HCT116 (cell line): ENCODE measurements at regions not wholly inside any gene's neighbourhood (a gene's known extent, or its start where the extent isn't known, plus 50 kb on each side); places are given as distances from the start of the nearest gene placed in this dataset.

Experiments used
- ATAC-seq: fragments of 200-7000 bp; cut with Tn5 transposase; 2 replicates; pipeline ENCODE4 v1.9.1; 2020; ENCODE audit warnings: mild to moderate bottlenecking, moderate library complexity
- BruUV-seq: library from RNA; stranded (reverse); fragments of 400-500 nt; replicated peaks from 2 replicates; lab custom pipeline; 2021; lab: Mats Ljungman, UMichigan
- CTCF ChIA-PET: fragments of 300-600 bp; sonication (Branson Sonifier 250); formaldehyde crosslinking; loops from one replicate; lab custom pipeline; 2021; ENCODE audit warnings: antibody characterized with exemption; lab: Charles Lee
- POLR2A ChIA-PET: fragments of 300-600, 350-600 bp; sonication (Branson Sonifier 250); formaldehyde crosslinking; loops from one replicate; lab custom pipeline; 2021; ENCODE audit warnings: antibody characterized with exemption; lab: Charles Lee
- RAD21 ChIA-PET, 2 experiments: fragments of 300-600 bp; sonication (Branson Sonifier 250); formaldehyde crosslinking; loops; one replicate each; lab custom pipeline; 2023; ENCODE audit warnings: low total read pairs in 2 of 2; ENCODE audit not compliant: uncharacterized antibody in 2 of 2, unreplicated experiment in 2 of 2, low non-redundant PET in 1 of 2; lab: Charles Lee
- DNase-seq: peaks from one replicate; pipeline ENCODE4 v3.0.0-alpha.2; 2010; ENCODE audit warnings: low read depth, low spot score
- H2AFZ ChIP-seq: fragments of 200-600 bp; shearing (Covaris generic), sonication (generic); 2 replicates; pipeline ENCODE4 v1.6.1; 2017; ENCODE audit warnings: low read depth, mixed run types, mixed read lengths, antibody characterized with exemption, low read length; ENCODE audit not compliant: poor library complexity, severe bottlenecking
- H3K27ac ChIP-seq: 2 replicates; pipeline ENCODE4 v1.5.1; 2012; ENCODE audit warnings: low read depth, low read length
- H3K27me3 ChIP-seq: fragments of 200-600 bp; sonication (generic); 2 replicates; pipeline ENCODE4 v1.6.1; 2016; ENCODE audit warnings: mixed run types, low read length, mixed read lengths; ENCODE audit not compliant: insufficient read depth
- H3K36me3 ChIP-seq, 2 experiments: fragments of 200-500 bp in 1 of 2; fragments of 200-600 bp in 1 of 2; sonication (Bioruptor generic) in 1 of 2; sonication (generic) in 1 of 2; 2 replicates each; pipeline versions ENCODE4 v1.5.1 to v1.6.1; 2014 to 2016; ENCODE audit warnings: low read length in 2 of 2, inconsistent platforms in 1 of 2, mixed read lengths in 1 of 2, mixed run types in 1 of 2; ENCODE audit not compliant: insufficient read depth in 2 of 2, control insufficient read depth in 1 of 2
- H3K4me1 ChIP-seq, 2 experiments: fragments of 200-600 bp in 1 of 2; sonication (generic) in 1 of 2; 2 replicates each; pipeline versions ENCODE4 v1.5.1 to v1.6.1; 2012 to 2017; ENCODE audit warnings: low read length in 2 of 2, inconsistent platforms in 1 of 2, mild to moderate bottlenecking in 1 of 2, mixed read lengths in 1 of 2, mixed run types in 1 of 2, moderate library complexity in 1 of 2; ENCODE audit not compliant: insufficient read depth in 2 of 2, control insufficient read depth in 1 of 2
- H3K4me2 ChIP-seq: fragments of 200-600 bp; sonication (generic); 2 replicates; pipeline ENCODE4 v1.6.1; 2017; ENCODE audit warnings: mixed run types, low read length, mixed read lengths
- H3K4me3 ChIP-seq, 2 experiments: fragments of 200-600 bp in 1 of 2; sonication (generic) in 1 of 2; replicated peaks in 1 of 2; 2 replicates each; pipeline ENCODE4 v1.5.1; 2011 to 2016; ENCODE audit warnings: low read length in 2 of 2, control low read depth in 1 of 2, low read depth in 1 of 2, mild to moderate bottlenecking in 1 of 2, mixed read lengths in 1 of 2, mixed run types in 1 of 2
- H3K79me2 ChIP-seq: fragments of 200-600 bp; sonication (generic); 2 replicates; pipeline ENCODE4 v1.6.1; 2017; ENCODE audit warnings: mild to moderate bottlenecking, mixed run types, low read length, moderate library complexity, mixed read lengths; ENCODE audit not compliant: insufficient read depth
- H3K9ac ChIP-seq: fragments of 200-600 bp; sonication (generic); 2 replicates; pipeline ENCODE4 v1.6.1; 2016; ENCODE audit warnings: low read length, mixed read lengths
- H3K9me2 ChIP-seq: fragments of 200-600 bp; sonication (generic), shearing (Covaris generic); 2 replicates; pipeline ENCODE4 v1.6.1; 2017; ENCODE audit warnings: mixed run types, mild to moderate bottlenecking, moderate library complexity; ENCODE audit not compliant: insufficient read depth
- H3K9me3 ChIP-seq, 2 experiments: fragments of 200-500 bp in 1 of 2; fragments of 200-600 bp in 1 of 2; sonication (Bioruptor generic) in 1 of 2; sonication (generic) in 1 of 2; 2 replicates each; pipeline ENCODE4 v1.6.1; 2014 to 2017; ENCODE audit warnings: low read length in 2 of 2, mixed read lengths in 2 of 2, inconsistent platforms in 1 of 2, low read depth in 1 of 2, mild to moderate bottlenecking in 1 of 2, mixed run types in 1 of 2, moderate library complexity in 1 of 2; ENCODE audit not compliant: control insufficient read depth in 1 of 2, insufficient read depth in 1 of 2
- H4K20me1 ChIP-seq: fragments of 200-600 bp; sonication (generic), shearing (Covaris generic); 2 replicates; pipeline ENCODE4 v1.6.1; 2017; ENCODE audit warnings: mixed run types, mild to moderate bottlenecking, moderate library complexity; ENCODE audit not compliant: insufficient read depth
- CBX3 ChIP-seq: IDR thresholded peaks from 2 replicates; pipeline ENCODE4 v1.6.1; 2012; ENCODE audit warnings: low read depth
- CEBPB ChIP-seq: IDR thresholded peaks from 2 replicates; pipeline ENCODE4 v1.6.1; 2012; ENCODE audit warnings: low read depth
- CTCF ChIP-seq, 3 experiments: fragments of 200-600 bp in 1 of 3; sonication (generic) in 1 of 3; IDR thresholded peaks in 2 of 3; conservative IDR thresholded peaks in 1 of 3; 2 replicates each; pipeline ENCODE4 v1.5.1; 2012 to 2017; ENCODE audit warnings: low read depth in 2 of 3, low read length in 2 of 3, antibody characterized with exemption in 1 of 3, borderline replicate concordance in 1 of 3, control low read depth in 1 of 3, mild to moderate bottlenecking in 1 of 3, mixed read lengths in 1 of 3, mixed run types in 1 of 3, moderate library complexity in 1 of 3; ENCODE audit not compliant: insufficient read depth in 1 of 3
- ELF1 ChIP-seq: IDR thresholded peaks from 2 replicates; pipeline ENCODE4 v1.6.1; 2012; ENCODE audit warnings: low read depth, borderline replicate concordance
- EZH2 ChIP-seq: fragments of 200-600 bp; sonication (generic); IDR thresholded peaks from 2 replicates; pipeline ENCODE4 v1.6.1; 2017; ENCODE audit warnings: antibody characterized with exemption, mixed run types
- EZH2phosphoT487 ChIP-seq: fragments of 200-600 bp; IDR thresholded peaks from 2 replicates; pipeline ENCODE4 v1.6.1; 2018; ENCODE audit warnings: antibody characterized with exemption, borderline replicate concordance
- FOSL1 ChIP-seq: IDR thresholded peaks from 2 replicates; pipeline ENCODE4 v1.6.1; 2012; ENCODE audit warnings: low read depth
- POLR2A ChIP-seq: IDR thresholded peaks from 2 replicates; pipeline ENCODE4 v1.7.0; 2011; ENCODE audit warnings: borderline replicate concordance; ENCODE audit not compliant: insufficient read depth, insufficient read length; ENCODE audit errors: extremely low read depth
- POLR2AphosphoS5 ChIP-seq: IDR thresholded peaks from 2 replicates; pipeline ENCODE4 v1.6.1; 2011; ENCODE audit warnings: mild to moderate bottlenecking, low read depth, low read length, moderate library complexity
- RAD21 ChIP-seq: IDR thresholded peaks from 2 replicates; pipeline ENCODE4 v1.6.1; 2012; ENCODE audit warnings: low read depth, mild to moderate bottlenecking
- SP1 ChIP-seq: IDR thresholded peaks from 2 replicates; pipeline ENCODE4 v1.6.1; 2012; ENCODE audit warnings: low read depth
- SRF ChIP-seq: IDR thresholded peaks from 2 replicates; pipeline ENCODE4 v1.6.1; 2012; ENCODE audit warnings: low read depth
- TCF7L2 ChIP-seq: IDR thresholded peaks from 2 replicates; pipeline ENCODE4 v1.7.0; 2011; ENCODE audit warnings: borderline replicate concordance, inconsistent platforms; ENCODE audit not compliant: insufficient read depth, insufficient read length; ENCODE audit errors: extremely low read depth
- ZBTB33 ChIP-seq: IDR thresholded peaks from 2 replicates; pipeline ENCODE4 v1.6.1; 2011; ENCODE audit warnings: mild to moderate bottlenecking, low read length, moderate library complexity; ENCODE audit not compliant: insufficient replicate concordance; ENCODE audit errors: extremely low read depth
- ZFX ChIP-seq: fragments of 450-650 bp; IDR thresholded peaks from 2 replicates; pipeline ENCODE4 v1.6.1; 2017
- ZNF274 ChIP-seq: fragments of 200-500 bp; sonication (Bioruptor generic); IDR thresholded peaks from 2 replicates; pipeline ENCODE4 v1.6.1; 2014; ENCODE audit warnings: mild to moderate bottlenecking, low read depth, low read length, inconsistent platforms
- intact Hi-C: fragments of 100-400 bp; cut with micrococcal nuclease; formaldehyde crosslinking; loops from 2 replicates; pipeline ENCODE4 v1.10.0; 2022
- TF ChIP-seq, protein P1 (sequence below): IDR thresholded peaks from 2 replicates; pipeline ENCODE4 v1.6.1; 2012

GRCh38 chr18:78244779-78245178, 734.8 kb upstream of the SALL3 start:
- H3K4me1 ChIP-seq = no peaks in the 10 kb centered on the region
- H3K4me3 ChIP-seq = no peak overlapping the region
- no TSS peak for BruUV-seq
- H3K9me3 ChIP-seq = peaks cover 25 to 28% of the 10 kb centered on the region in 2 experiments; a peak in 2 of 4 replicates
- H4K20me1 ChIP-seq = no peaks in the 10 kb centered on the region
- TF ChIP-seq SP1 = no peak
- intact Hi-C loops = no loop called here
- POLR2A ChIA-PET = no interaction called here
- H3K79me2 ChIP-seq = no peaks in the 10 kb centered on the region
- H2AFZ ChIP-seq = no peak overlapping the region
- no peaks in the 10 kb centered on the region for H3K9me2 ChIP-seq
- H3K27ac ChIP-seq = no peak overlapping the region
- no peaks in the 10 kb centered on the region for H3K36me3 ChIP-seq
- H3K9ac ChIP-seq = no peak overlapping the region
- H3K4me2 ChIP-seq = no peak overlapping the region
- DNase-seq = no peak
- no peak for ATAC-seq
- RAD21 ChIA-PET = no interaction called here
- H3K27me3 ChIP-seq = no peaks in the 10 kb centered on the region
- CTCF ChIA-PET = no interaction called here

DNA sequence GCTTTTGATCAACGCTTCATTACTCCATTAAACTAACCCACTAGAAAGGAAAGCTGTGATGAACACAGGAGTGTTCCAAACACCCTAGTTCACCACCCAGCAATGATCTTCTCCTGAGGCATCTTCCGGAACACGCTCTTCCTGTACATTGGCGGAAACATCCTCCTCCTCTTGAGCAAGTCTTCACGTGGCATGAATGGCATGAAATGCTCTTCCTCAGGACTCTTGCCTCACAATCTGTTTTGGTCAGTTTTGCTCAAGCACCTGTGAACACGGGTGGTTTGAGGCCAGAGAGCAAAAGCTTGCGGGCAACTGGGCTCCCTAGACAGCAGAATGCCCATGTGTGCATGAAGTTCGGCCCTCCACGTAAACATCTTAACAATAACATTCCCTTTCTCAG, 734.2 kb upstream of the SALL3 start:
- ATAC-seq = no peak
- Histone ChIP-seq H3K9me2 (no peaks in the 10 kb centered on the region), H3K79me2 (no peaks in the 10 kb centered on the region), H3K9ac (no peak overlapping the region), H3K4me1 (no peaks in the 10 kb centered on the region), H3K36me3 (no peaks in the 10 kb centered on the region), H3K9me3 (peaks cover 25 to 28% of the 10 kb centered on the region in 2 experiments; a peak in 2 of 4 replicates), H2AFZ (no peak overlapping the region), H3K4me3 (no peak overlapping the region), H3K27ac (no peak overlapping the region), H4K20me1 (no peaks in the 10 kb centered on the region), H3K4me2 (no peak overlapping the region), H3K27me3 (no peaks in the 10 kb centered on the region)
- RAD21 ChIA-PET = no interaction called here
- no peak for DNase-seq
- POLR2A ChIA-PET = no interaction called here
- CTCF ChIA-PET = no interaction called here
- intact Hi-C loops = no loop called here
- BruUV-seq = no TSS peak
- TF ChIP-seq RAD21 (no peak), ELF1 (no peak), SP1 (no peak), POLR2AphosphoS5 (no peak), ZBTB33 (no peak), EZH2phosphoT487 (no peak), CEBPB (no peak), TCF7L2 (no peak), FOSL1 (no peak), ZFX (no peak), CTCF (IDR thresholded peaks at IDR 0.05 in 2 of 3, conservative IDR thresholded peaks at IDR 0.05 in 1 of 3; ENCODE audit: borderline replicate concordance in 1 of 3, insufficient read depth in 1 of 3, low read depth in 2 of 3, low read length in 2 of 3) (no peak), SRF (no peak), EZH2 (no peak), POLR2A (no peak), ZNF274 (no peak), CBX3 (no peak)
- TF ChIP-seq, protein P1, sequence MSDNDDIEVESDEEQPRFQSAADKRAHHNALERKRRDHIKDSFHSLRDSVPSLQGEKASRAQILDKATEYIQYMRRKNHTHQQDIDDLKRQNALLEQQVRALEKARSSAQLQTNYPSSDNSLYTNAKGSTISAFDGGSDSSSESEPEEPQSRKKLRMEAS = no peak
